Hepatocyte (in vitro differentiated cells): ENCODE measurements at regions not wholly inside any gene's neighbourhood (a gene's known extent, or its start where the extent isn't known, plus 50 kb on each side); places are given as distances from the start of the nearest gene placed in this dataset.

Experiments
- DNase-seq: peaks from one replicate; pipeline ENCODE4 v3.0.0-alpha.2; 2016; ENCODE audit warnings: low spot score
- H2AFZ ChIP-seq: fragments of 200-600 bp; sonication (generic); 2 replicates; pipeline ENCODE4 v1.6.0; 2016; ENCODE audit warnings: antibody characterized with exemption, mild to moderate bottlenecking
- H3K27ac ChIP-seq: fragments of 200-600 bp; sonication (generic); 2 replicates; pipeline ENCODE4 v1.5.1; 2016; ENCODE audit warnings: mild to moderate bottlenecking
- H3K27me3 ChIP-seq: fragments of 200-600 bp; sonication (generic); 2 replicates; pipeline ENCODE4 v1.6.1; 2016
- H3K36me3 ChIP-seq: fragments of 200-600 bp; sonication (generic); replicated peaks from 2 replicates; pipeline ENCODE4 v1.5.1; 2016; ENCODE audit warnings: low read depth; ENCODE audit not compliant: insufficient read depth
- H3K4me1 ChIP-seq: fragments of 200-600 bp; sonication (generic); 2 replicates; pipeline ENCODE4 v1.5.1; 2016; ENCODE audit warnings: mild to moderate bottlenecking, moderate library complexity; ENCODE audit not compliant: insufficient read depth
- H3K4me2 ChIP-seq: fragments of 200-600 bp; sonication (generic); 2 replicates; pipeline ENCODE4 v1.6.0; 2016
- H3K4me3 ChIP-seq: fragments of 200-600 bp; sonication (generic); 2 replicates; pipeline ENCODE4 v1.5.1; 2016; ENCODE audit warnings: mild to moderate bottlenecking
- H3K79me2 ChIP-seq: fragments of 200-600 bp; sonication (generic); 2 replicates; pipeline ENCODE4 v1.6.0; 2017; ENCODE audit warnings: mild to moderate bottlenecking
- H3K9me2 ChIP-seq: fragments of 200-600 bp; sonication (generic); replicated peaks from 2 replicates; pipeline ENCODE4 v1.6.0; 2017; ENCODE audit warnings: mild to moderate bottlenecking; ENCODE audit not compliant: insufficient read depth
- H3K9me3 ChIP-seq: fragments of 200-600 bp; sonication (generic); 2 replicates; pipeline ENCODE4 v1.5.1; 2016; ENCODE audit warnings: low read depth, mild to moderate bottlenecking
- H4K20me1 ChIP-seq: fragments of 200-600 bp; sonication (generic); 2 replicates; pipeline ENCODE4 v1.6.0; 2016; ENCODE audit warnings: mild to moderate bottlenecking; ENCODE audit not compliant: insufficient read depth, poor library complexity, severe bottlenecking
- EZH2 ChIP-seq: fragments of 200-600 bp; sonication (generic); IDR thresholded peaks from 2 replicates; pipeline ENCODE4 v1.6.1; 2016; ENCODE audit warnings: antibody characterized with exemption, mild to moderate bottlenecking, borderline replicate concordance
- EZH2phosphoT487 ChIP-seq: fragments of 200-600 bp; sonication (generic); IDR thresholded peaks from one replicate; pipeline ENCODE4 v1.6.1; 2018; ENCODE audit warnings: antibody characterized with exemption, mild to moderate bottlenecking, low read depth, moderate library complexity; ENCODE audit not compliant: unreplicated experiment, severe bottlenecking
- WGBS: methylation state at CpG from one replicate; pipeline ENCODE4 v1.1.6; 2016; ENCODE audit warnings: low lambda C conversion rate; ENCODE audit errors: missing lambda C conversion rate; 5-methylcytosine and 5-hydroxymethylcytosine counted together
- TF ChIP-seq, protein P1 (sequence below): fragments of 200-600 bp; sonication (generic); IDR thresholded peaks from 2 replicates; pipeline ENCODE4 v1.5.1; 2016; ENCODE audit warnings: antibody characterized with exemption, mild to moderate bottlenecking; ENCODE audit not compliant: poor library complexity

DNA sequence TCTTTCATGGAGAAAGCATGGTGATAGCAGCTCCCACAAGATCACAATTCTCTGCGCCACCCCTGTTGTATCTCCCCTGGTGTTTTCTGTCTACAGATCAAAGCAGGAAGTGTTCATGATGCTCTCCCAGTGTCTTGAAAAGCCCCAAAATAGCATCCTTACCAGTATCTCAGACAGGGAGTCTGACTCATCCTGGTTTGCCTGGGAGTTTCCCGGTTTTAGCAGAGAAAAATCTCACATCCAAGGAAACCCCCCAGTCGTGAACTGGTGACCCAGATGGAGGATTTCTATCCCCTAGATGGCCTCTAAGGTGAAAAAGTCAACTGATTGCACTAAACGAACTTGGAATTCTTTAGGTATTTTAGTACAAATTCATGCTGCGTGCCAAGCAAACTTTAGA is 64.3 kb upstream of the NR0B1 start:
- H3K79me2 ChIP-seq: no peaks in the 10 kb centered on the region
- no peaks in the 10 kb centered on the region for H3K36me3 ChIP-seq
- no peaks in the 10 kb centered on the region for H3K9me2 ChIP-seq
- 68% methylated on average over 5 of the region's 5 CpGs for WGBS
- no peaks in the 10 kb centered on the region for H4K20me1 ChIP-seq
- no peak overlapping the region for H3K4me2 ChIP-seq
- no peak overlapping the region for H2AFZ ChIP-seq
- H3K9me3 ChIP-seq: no peaks in the 10 kb centered on the region
- no peak for TF ChIP-seq EZH2
- TF ChIP-seq, protein P1, sequence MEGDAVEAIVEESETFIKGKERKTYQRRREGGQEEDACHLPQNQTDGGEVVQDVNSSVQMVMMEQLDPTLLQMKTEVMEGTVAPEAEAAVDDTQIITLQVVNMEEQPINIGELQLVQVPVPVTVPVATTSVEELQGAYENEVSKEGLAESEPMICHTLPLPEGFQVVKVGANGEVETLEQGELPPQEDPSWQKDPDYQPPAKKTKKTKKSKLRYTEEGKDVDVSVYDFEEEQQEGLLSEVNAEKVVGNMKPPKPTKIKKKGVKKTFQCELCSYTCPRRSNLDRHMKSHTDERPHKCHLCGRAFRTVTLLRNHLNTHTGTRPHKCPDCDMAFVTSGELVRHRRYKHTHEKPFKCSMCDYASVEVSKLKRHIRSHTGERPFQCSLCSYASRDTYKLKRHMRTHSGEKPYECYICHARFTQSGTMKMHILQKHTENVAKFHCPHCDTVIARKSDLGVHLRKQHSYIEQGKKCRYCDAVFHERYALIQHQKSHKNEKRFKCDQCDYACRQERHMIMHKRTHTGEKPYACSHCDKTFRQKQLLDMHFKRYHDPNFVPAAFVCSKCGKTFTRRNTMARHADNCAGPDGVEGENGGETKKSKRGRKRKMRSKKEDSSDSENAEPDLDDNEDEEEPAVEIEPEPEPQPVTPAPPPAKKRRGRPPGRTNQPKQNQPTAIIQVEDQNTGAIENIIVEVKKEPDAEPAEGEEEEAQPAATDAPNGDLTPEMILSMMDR: no peak
- TF ChIP-seq EZH2phosphoT487: no peak
- H3K4me3 ChIP-seq: no peak overlapping the region
- DNase-seq: no peak
- H3K4me1 ChIP-seq: no peaks in the 10 kb centered on the region
- H3K27me3 ChIP-seq: no peaks in the 10 kb centered on the region
- H3K27ac ChIP-seq: no peak overlapping the region

DNA sequence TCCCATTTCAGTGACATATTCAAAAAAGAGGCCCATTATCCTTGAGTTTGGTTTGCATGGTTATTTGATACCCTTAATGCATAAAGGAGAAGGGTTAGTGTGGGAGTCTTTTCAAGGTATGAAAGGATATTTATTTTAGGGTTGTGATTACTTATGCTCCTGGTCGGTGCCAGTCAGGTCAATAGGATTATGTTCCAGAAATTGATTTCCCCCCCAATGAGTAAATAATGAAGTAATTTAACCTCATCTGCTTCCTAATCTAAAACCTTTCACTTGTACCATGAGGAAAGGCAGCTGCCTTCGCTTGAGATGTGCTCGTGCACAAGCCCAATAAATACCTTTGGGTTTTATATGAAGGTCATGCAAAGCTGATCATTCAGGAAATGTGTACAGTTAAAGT is 55.0 kb upstream of the NR0B1 start:
- no peak overlapping the region for H3K4me2 ChIP-seq

More for the DNA sequence above, 55.0 kb upstream of the NR0B1 start:
- H3K4me3 ChIP-seq: no peak overlapping the region
- 45% methylated on average over 3 of the region's 3 CpGs for WGBS
- no peaks in the 10 kb centered on the region for H3K9me3 ChIP-seq
- no peaks in the 10 kb centered on the region for H3K9me2 ChIP-seq
- no peaks in the 10 kb centered on the region for H3K4me1 ChIP-seq
- no peaks in the 10 kb centered on the region for H3K79me2 ChIP-seq
- TF ChIP-seq EZH2 (no peak), EZH2phosphoT487 (no peak)
- TF ChIP-seq, protein P1: no peak
- no peak overlapping the region for H2AFZ ChIP-seq
- no peaks in the 10 kb centered on the region for H4K20me1 ChIP-seq
- no peaks in the 10 kb centered on the region for H3K27me3 ChIP-seq
- no peak overlapping the region for H3K27ac ChIP-seq
- DNase-seq: no peak
- H3K36me3 ChIP-seq: no peaks in the 10 kb centered on the region
